NT2/D1 (cell line): ENCODE measurements at regions not wholly inside any gene's neighbourhood (a gene's known extent, or its start where the extent isn't known, plus 50 kb on each side); places are given as distances from the start of the nearest gene placed in this dataset.

Experiments
- YY1 ChIP-seq: IDR thresholded peaks from 2 replicates; pipeline ENCODE4 v1.6.1; 2011; ENCODE audit not compliant: insufficient read length, insufficient read depth
- ZNF274 ChIP-seq: IDR thresholded peaks from 2 replicates; pipeline ENCODE4 v1.6.1; 2011; ENCODE audit warnings: mild to moderate bottlenecking, low read depth, low read length

DNA sequence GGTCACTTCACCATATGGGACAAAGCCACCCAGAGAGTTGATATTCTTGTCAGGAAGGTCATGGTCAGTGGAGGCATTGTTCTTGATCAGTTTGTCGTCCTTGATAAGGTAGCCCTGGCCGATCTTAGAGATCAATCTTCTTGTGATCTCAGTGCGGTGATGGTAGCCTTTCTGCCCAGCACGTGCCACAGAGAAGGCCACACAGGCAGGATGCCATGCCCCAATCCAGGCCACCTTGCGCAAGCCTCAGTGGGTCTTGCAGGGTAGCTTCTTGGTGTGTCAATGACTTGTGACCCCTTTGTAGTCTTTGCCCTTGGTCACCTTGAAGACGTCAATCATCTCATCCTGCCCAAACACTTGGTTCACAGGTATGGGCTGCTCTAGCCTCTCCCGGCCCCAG is 143.9 kb upstream of the ASB18 start:
- no peak for TF ChIP-seq ZNF274
- no peak for TF ChIP-seq YY1
